HL-60 (cell line): ENCODE measurements at regions not wholly inside any gene's neighbourhood (a gene's known extent, or its start where the extent isn't known, plus 50 kb on each side); places are given as distances from the start of the nearest gene placed in this dataset.

ENCODE experiments used
- DNase-seq, 2 experiments: peaks; one replicate each; pipeline ENCODE4 v3.0.0-alpha.2; 2010 to 2020; ENCODE audit warnings: low read depth in 1 of 2, low spot score in 1 of 2
- H3K27ac ChIP-seq: fragments of 250-450 bp; sonication (Bioruptor Pico); replicated peaks from 2 replicates; pipeline ENCODE4 v1.5.1; 2020; ENCODE audit warnings: mild to moderate bottlenecking, moderate library complexity
- H3K27me3 ChIP-seq: fragments of 250-450 bp; sonication (Bioruptor Pico); 2 replicates; pipeline ENCODE4 v1.5.1; 2021; ENCODE audit warnings: mild to moderate bottlenecking, moderate library complexity; ENCODE audit not compliant: insufficient read depth, poor library complexity, severe bottlenecking
- H3K4me3 ChIP-seq: replicated peaks from 2 replicates; pipeline ENCODE4 v1.5.1; 2011; ENCODE audit warnings: mild to moderate bottlenecking, control low read depth, low read length; ENCODE audit not compliant: insufficient read depth
- CTCF ChIP-seq: IDR thresholded peaks from one replicate; pipeline ENCODE4 v1.5.1; 2011; ENCODE audit warnings: low read length, control low read depth, inconsistent platforms; ENCODE audit not compliant: insufficient read depth
- GABPA ChIP-seq: IDR thresholded peaks from 2 replicates; pipeline ENCODE4 v1.6.1; 2012; ENCODE audit warnings: low read depth
- POLR2AphosphoS5 ChIP-seq: IDR thresholded peaks from 2 replicates; pipeline ENCODE4 v1.6.1; 2012; ENCODE audit warnings: low read depth
- REST ChIP-seq: IDR thresholded peaks from 2 replicates; pipeline ENCODE4 v1.6.1; 2012; ENCODE audit warnings: low read depth; ENCODE audit not compliant: insufficient replicate concordance
- SPI1 ChIP-seq: IDR thresholded peaks from 2 replicates; pipeline ENCODE4 v1.6.1; 2012; ENCODE audit warnings: low read depth, mild to moderate bottlenecking, borderline replicate concordance

GRCh38 chr4:33470805-33471204, 2750.6 kb downstream of the PCDH7 start:
- DNase-seq, result no peak
- Histone ChIP-seq H3K27ac (no peak overlapping the region), H3K4me3 (no peak overlapping the region), H3K27me3 (no peaks in the 10 kb centered on the region)
- TF ChIP-seq POLR2AphosphoS5, result no peak
- no peak for TF ChIP-seq GABPA
- no peak for TF ChIP-seq REST
- TF ChIP-seq SPI1, result no peak
- no peak for TF ChIP-seq CTCF

- Histone ChIP-seq H3K27ac (no peak overlapping the region), H3K27me3 (no peaks in the 10 kb centered on the region), H3K4me3 (no peak overlapping the region)
- TF ChIP-seq GABPA (no peak), POLR2AphosphoS5 (no peak)
- DNase-seq, result no peak
Measured at GRCh38 chr4:33477715-33478114, 2757.5 kb downstream of the PCDH7 start.

GRCh38 chr4:33482773-33483172, 2761.5 kb downstream of the ARAP2 start:
- DNase-seq, result no peak
- no peak overlapping the region for H3K27ac ChIP-seq
- TF ChIP-seq SPI1 (no peak), POLR2AphosphoS5 (no peak), GABPA (no peak), CTCF (no peak), REST (no peak)

GRCh38 chr4:33485111-33485510, 2759.2 kb downstream of the ARAP2 start:
- DNase-seq, result no peak
- Histone ChIP-seq H3K27me3 (no peaks in the 10 kb centered on the region), H3K27ac (no peak overlapping the region), H3K4me3 (no peak overlapping the region)
- TF ChIP-seq CTCF (no peak), GABPA (no peak), POLR2AphosphoS5 (no peak), SPI1 (no peak), REST (no peak)

More at GRCh38 chr4:33482773-33483172, 2761.5 kb downstream of the ARAP2 start:
- no peaks in the 10 kb centered on the region for H3K27me3 ChIP-seq
- H3K4me3 ChIP-seq, result no peak overlapping the region
